SJCRH30 (cell line): ENCODE measurements at regions not wholly inside any gene's neighbourhood (a gene's known extent, or its start where the extent isn't known, plus 50 kb on each side); places are given as distances from the start of the nearest gene placed in this dataset.
"Not testable (repeated sequence)": the region's sequence is repeated elsewhere in the genome, so short reads cannot be mapped to it uniquely, and the experiment has no call there.

Experiments used
- DNase-seq, 2 experiments: peaks; one replicate each; pipeline ENCODE4 v3.0.0-alpha.2; 2015 to 2020
- H3K27ac ChIP-seq: fragments of 250-450 bp; sonication (Bioruptor Pico); 2 replicates; pipeline ENCODE4 v1.5.1; 2020; ENCODE audit warnings: mild to moderate bottlenecking, moderate library complexity
- H3K27me3 ChIP-seq: fragments of 250-450 bp; sonication (Bioruptor Pico); 2 replicates; pipeline ENCODE4 v1.5.1; 2020; ENCODE audit warnings: mild to moderate bottlenecking, moderate library complexity
- H3K36me3 ChIP-seq: fragments of 250-450 bp; sonication (Bioruptor Pico); 2 replicates; pipeline ENCODE4 v1.5.1; 2020; ENCODE audit warnings: mild to moderate bottlenecking, moderate library complexity
- H3K4me1 ChIP-seq: fragments of 250-450 bp; sonication (Bioruptor Pico); 2 replicates; pipeline ENCODE4 v1.5.1; 2020; ENCODE audit warnings: mild to moderate bottlenecking, moderate library complexity
- H3K4me3 ChIP-seq: fragments of 250-450 bp; sonication (Bioruptor Pico); 2 replicates; pipeline ENCODE4 v1.5.1; 2020; ENCODE audit warnings: mild to moderate bottlenecking, moderate library complexity
- H3K9me3 ChIP-seq: fragments of 250-450 bp; sonication (Bioruptor Pico); replicated peaks from 2 replicates; pipeline ENCODE4 v1.5.1; 2020; ENCODE audit warnings: mild to moderate bottlenecking, moderate library complexity

DNA sequence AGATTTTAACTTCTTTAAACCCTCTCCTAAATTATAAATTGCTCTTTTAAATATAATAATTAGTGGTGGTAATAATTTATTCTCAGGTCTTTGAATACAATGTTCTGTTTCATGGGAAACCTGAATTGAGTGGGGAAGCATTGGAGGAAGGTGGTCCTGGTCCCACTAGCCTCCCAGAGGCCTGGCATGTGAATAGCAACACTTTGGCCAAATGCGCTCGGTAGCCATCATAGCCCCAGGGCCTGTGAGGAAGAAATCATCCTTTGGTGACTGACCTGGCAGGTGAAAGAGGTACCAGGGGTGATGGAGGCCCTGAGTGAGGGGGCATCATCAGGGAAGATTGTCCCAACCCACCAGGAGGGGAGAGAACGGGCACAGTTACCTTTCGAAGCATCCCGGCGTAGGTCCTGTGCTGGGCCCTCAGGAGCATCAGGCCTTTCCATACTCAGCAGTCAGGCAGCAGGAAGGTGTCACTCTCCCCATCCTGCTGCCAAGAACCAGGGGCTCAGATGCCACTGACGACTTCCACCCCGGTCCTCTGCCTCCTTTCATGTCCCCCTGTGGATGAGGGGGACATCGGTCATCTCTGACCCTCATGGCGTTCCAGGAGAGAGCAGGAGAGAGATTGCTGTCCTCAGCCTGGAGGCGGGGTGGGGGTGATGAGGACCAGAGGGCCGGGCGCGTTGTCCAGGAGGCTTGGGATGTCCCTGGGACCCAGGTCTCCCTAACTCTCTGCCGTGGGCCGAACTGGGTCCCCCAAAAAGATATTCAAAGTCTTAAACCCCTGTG is 78.6 kb upstream of the HPCAL1 start:
- Histone ChIP-seq H3K4me3 (no peak overlapping the region), H3K4me1 (peaks cover 26% of the 10 kb centered on the region), H3K27ac (no peak overlapping the region), H3K9me3 (no peaks in the 10 kb centered on the region), H3K36me3 (no peaks in the 10 kb centered on the region), H3K27me3 (no peaks in the 10 kb centered on the region)
- DNase-seq, result no peak

DNA sequence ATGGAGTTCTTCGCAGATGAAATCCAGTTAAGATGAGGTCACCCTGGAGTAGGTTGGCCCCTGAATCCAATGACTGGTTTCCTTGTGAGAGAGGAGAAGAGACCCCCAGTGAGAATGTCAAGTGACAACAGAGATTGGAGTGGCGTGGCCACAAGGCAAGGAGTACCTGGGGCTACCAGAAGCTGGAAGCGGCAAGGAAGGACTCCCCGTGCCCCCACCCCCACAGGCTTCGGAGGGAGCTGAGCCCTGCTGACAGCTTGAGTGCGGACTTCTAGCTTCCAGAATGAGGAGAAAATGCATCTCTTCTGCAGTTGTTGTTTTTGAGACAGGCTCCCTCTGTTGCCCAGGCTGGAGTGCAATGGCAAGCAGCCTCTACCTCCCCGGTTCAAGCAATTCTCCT is 78.0 kb upstream of the HPCAL1 start:
- Histone ChIP-seq H3K27ac (no peak overlapping the region), H3K4me1 (peaks cover 26% of the 10 kb centered on the region), H3K4me3 (no peak overlapping the region), H3K27me3 (no peaks in the 10 kb centered on the region), H3K36me3 (no peaks in the 10 kb centered on the region), H3K9me3 (no peaks in the 10 kb centered on the region)
- DNase-seq, result no peak

DNA sequence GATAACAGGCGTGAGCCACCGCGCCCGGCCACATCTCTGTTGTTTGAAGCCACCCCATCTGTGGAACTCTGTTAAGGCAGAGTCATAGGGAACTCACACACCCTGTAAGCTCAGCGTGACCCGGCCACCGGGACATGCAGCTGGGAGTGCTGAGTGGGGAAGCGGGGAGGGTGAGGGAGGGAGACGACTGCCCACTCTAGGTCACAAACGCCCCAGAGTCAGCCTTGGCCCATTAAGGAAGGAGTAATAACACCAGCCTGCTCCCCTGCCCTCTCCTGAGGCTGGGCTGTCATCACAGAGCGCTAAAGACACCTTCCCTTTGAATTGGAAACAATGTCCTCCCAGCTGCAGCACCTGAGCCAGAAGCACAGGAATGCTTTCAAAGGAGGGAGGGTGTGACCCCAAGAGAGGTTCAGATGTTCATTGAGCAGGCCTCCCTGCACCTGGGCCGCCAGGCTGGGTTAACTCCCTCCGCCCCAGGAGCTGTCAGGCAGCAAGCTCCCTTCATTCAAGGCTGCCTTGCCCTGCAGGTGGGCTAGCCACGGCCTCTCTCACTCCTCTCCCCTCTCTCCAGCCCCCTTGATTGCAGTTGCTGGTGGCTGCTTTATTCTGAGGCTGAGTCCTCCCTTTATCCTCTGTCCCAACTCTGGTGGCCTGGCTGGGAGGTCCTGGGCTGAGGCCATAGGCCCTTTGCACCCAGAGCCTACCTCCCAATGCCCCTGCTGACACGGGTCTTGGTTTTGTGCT is 77.2 kb upstream of the HPCAL1 start:
- no peaks in the 10 kb centered on the region for H3K36me3 ChIP-seq
- no peaks in the 10 kb centered on the region for H3K9me3 ChIP-seq
- H3K4me3 ChIP-seq, result no peak overlapping the region
- peaks cover 19% of the 10 kb centered on the region for H3K4me1 ChIP-seq
- H3K27ac ChIP-seq, result no peak overlapping the region
- DNase-seq, result no peak
- H3K27me3 ChIP-seq, result no peaks in the 10 kb centered on the region

GRCh38 chr2:10226038-10226724 is 76.5 kb upstream of the HPCAL1 start:
- Histone ChIP-seq H3K9me3 (no peaks in the 10 kb centered on the region), H3K4me3 (no peak overlapping the region), H3K36me3 (no peaks in the 10 kb centered on the region), H3K27me3 (no peaks in the 10 kb centered on the region), H3K27ac (no peak overlapping the region), H3K4me1 (peaks cover 14% of the 10 kb centered on the region)
- no peak for DNase-seq

- no peaks in the 10 kb centered on the region for H3K4me1 ChIP-seq
- H3K27ac ChIP-seq, result no peak overlapping the region
- H3K9me3 ChIP-seq, result no peaks in the 10 kb centered on the region
- no peaks in the 10 kb centered on the region for H3K36me3 ChIP-seq
- H3K4me3 ChIP-seq, result no peak overlapping the region
- no peak for DNase-seq
- H3K27me3 ChIP-seq, result no peaks in the 10 kb centered on the region
These were observed 73.9 kb upstream of the HPCAL1 start for GRCh38 chr2:10228611-10229365.

- H3K4me3 ChIP-seq, result no peak overlapping the region
- H3K4me1 ChIP-seq, result no peaks in the 10 kb centered on the region; the same call in 1 of the 2 replicates
- H3K9me3 ChIP-seq, result no peaks in the 10 kb centered on the region
- no peak for DNase-seq
- no peaks in the 10 kb centered on the region for H3K27me3 ChIP-seq
- H3K36me3 ChIP-seq, result no peaks in the 10 kb centered on the region
- H3K27ac ChIP-seq, result no peak overlapping the region
These were observed 73.1 kb upstream of the HPCAL1 start for GRCh38 chr2:10229462-10230099.

- Histone ChIP-seq H3K4me3 (no peak overlapping the region), H3K27ac (no peak overlapping the region), H3K9me3 (no peaks in the 10 kb centered on the region), H3K36me3 (no peaks in the 10 kb centered on the region), H3K27me3 (no peaks in the 10 kb centered on the region), H3K4me1 (peaks cover 5% of the 10 kb centered on the region)
- no peak for DNase-seq
These were observed 72.2 kb upstream of the HPCAL1 start for GRCh38 chr2:10230499-10230898.

DNA sequence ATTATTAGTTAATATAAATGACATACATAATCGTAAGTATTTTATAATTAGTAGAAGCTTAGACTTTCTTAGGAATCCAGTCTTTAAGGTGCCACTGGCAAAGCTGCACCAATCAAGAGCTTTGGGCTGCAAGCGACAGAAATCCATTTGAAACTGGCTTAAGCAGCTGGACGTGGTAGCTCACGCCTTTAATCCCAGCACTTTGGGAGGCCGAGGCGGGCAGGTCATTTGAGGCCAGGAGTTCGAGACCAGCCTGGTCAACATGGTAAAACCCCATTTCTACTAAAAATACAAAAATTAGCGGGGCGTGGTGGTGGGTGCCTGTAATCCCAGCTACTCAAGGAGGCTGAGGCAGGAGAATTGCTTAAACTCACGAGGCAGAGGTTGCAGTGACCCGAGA is 71.8 kb upstream of the HPCAL1 start:
- not testable (repeated sequence) for H3K4me1 ChIP-seq, H3K4me3 ChIP-seq, H3K36me3 ChIP-seq, H3K27me3 ChIP-seq, DNase-seq, H3K27ac ChIP-seq, H3K9me3 ChIP-seq

DNA sequence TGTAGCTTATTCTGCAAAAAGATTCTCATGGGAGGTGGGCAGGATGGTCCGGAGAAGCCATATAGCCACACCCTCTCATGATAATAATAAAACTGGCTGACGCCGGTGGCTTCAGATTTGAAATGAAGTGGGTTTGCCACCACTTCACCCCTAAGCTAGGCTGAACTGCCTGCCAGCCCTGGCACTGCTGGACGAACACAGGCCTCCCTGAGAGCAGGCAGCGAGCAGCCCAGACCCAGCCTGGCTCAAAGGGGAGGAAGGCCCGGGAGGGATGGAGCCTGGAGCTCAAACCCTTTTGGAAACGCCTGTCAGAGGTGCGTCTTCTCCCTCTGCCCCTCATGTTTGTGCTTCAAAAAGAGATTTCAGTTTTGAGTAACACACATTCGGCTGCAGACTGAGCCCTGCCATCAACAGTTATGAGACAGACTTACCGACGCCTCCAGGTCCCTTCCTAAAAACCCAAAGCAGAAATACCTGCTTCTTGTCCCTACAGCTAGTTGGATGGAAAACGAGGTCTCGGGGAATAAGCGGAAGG is 71.1 kb upstream of the HPCAL1 start:
- H3K4me3 ChIP-seq, result no peak overlapping the region
- H3K36me3 ChIP-seq, result no peaks in the 10 kb centered on the region
- no peak overlapping the region for H3K27ac ChIP-seq
- H3K9me3 ChIP-seq, result no peaks in the 10 kb centered on the region
- H3K27me3 ChIP-seq, result no peaks in the 10 kb centered on the region
- peaks cover 5% of the 10 kb centered on the region for H3K4me1 ChIP-seq
- no peak for DNase-seq

GRCh38 chr2:10232096-10232815 is 70.4 kb upstream of the HPCAL1 start:
- DNase-seq, result no peak
- H3K4me1 ChIP-seq, result peaks cover 5% of the 10 kb centered on the region
- no peaks in the 10 kb centered on the region for H3K36me3 ChIP-seq
- H3K27ac ChIP-seq, result no peak overlapping the region
- no peaks in the 10 kb centered on the region for H3K9me3 ChIP-seq
- H3K27me3 ChIP-seq, result no peaks in the 10 kb centered on the region
- H3K4me3 ChIP-seq, result no peak overlapping the region

DNA sequence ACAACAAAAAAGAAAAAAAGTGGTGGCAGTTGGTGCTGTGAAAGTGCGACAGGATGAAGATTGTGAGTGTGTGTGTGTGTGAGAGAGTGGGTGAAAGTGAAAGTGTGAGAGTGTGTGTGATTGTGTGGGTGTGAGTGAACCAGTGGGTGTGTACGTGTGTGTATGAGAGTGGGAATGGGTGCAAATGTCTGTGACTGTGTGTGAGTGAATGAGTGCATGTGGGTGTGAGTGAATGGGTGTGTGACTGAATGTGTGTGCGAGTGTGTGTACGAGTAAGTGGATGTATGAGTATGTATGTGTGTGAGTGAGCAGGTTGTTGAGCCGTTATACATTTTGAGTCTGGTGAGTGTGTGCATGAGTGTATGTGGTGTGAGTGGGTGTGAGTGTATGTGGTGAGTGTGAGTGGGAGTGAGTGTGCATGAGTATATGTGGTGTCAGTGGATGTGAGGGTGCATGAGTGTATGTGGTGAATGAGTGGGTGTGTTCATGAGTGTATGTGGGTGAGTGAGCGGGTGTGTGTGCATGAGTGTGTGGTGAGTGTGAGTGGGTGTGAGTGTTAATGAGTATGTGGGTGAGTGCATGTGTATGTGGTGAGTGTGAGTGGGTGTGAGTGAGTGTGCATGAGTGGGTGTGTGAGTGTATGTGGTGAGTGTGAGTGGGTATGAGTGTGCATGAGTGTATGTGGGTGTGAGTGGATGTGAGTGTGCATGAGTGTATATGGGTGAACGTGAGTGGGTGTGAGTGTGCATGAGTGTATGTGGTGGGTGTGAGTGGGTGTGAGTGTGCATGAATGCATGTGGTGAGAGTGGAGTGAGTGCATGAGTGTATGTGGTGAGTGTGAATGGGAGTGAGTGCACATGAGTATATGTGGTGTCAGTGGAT is 69.3 kb upstream of the HPCAL1 start:
- H3K9me3 ChIP-seq, result no peaks in the 10 kb centered on the region
- DNase-seq, result no peak
- no peaks in the 10 kb centered on the region for H3K36me3 ChIP-seq
- peaks cover 5% of the 10 kb centered on the region for H3K4me1 ChIP-seq
- no peaks in the 10 kb centered on the region for H3K27me3 ChIP-seq
- no peak overlapping the region for H3K4me3 ChIP-seq
- no peak overlapping the region for H3K27ac ChIP-seq

DNA sequence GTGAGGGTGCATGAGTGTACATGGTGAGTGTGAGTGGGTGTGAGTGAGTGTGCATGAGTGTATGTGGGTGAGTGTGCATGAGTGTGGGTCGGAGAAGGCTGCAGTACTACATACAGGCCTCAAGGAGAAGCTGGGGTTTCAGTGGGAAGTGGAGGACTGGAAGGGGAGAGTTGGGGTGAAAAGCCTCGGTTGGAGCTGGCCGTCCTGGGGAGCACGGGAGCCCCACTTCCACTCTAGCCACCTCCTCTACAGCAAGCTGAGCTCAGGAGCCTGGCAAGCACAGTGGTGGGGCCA is 68.7 kb upstream of the HPCAL1 start:
- Histone ChIP-seq H3K4me3 (no peak overlapping the region), H3K9me3 (no peaks in the 10 kb centered on the region), H3K27me3 (no peaks in the 10 kb centered on the region)

More for the DNA sequence above, 68.7 kb upstream of the HPCAL1 start:
- H3K27ac ChIP-seq, result no peak overlapping the region
- H3K36me3 ChIP-seq, result no peaks in the 10 kb centered on the region
- no peak for DNase-seq
- H3K4me1 ChIP-seq, result peaks cover 5% of the 10 kb centered on the region
